GM21528 (cell line): ENCODE measurements at regions not wholly inside any gene's neighbourhood (a gene's known extent, or its start where the extent isn't known, plus 50 kb on each side); places are given as distances from the start of the nearest gene placed in this dataset.
"Not testable (repeated sequence)": the region's sequence is repeated elsewhere in the genome, so short reads cannot be mapped to it uniquely, and the experiment has no call there.

Experiments used
- ATAC-seq: cut with Tn5 transposase; IDR thresholded peaks from one replicate; pipeline ENCODE4 v1.9.1; 2021; ENCODE audit warnings: mild to moderate bottlenecking, moderate library complexity; ENCODE audit not compliant: unreplicated experiment, low FRiP score

DNA sequence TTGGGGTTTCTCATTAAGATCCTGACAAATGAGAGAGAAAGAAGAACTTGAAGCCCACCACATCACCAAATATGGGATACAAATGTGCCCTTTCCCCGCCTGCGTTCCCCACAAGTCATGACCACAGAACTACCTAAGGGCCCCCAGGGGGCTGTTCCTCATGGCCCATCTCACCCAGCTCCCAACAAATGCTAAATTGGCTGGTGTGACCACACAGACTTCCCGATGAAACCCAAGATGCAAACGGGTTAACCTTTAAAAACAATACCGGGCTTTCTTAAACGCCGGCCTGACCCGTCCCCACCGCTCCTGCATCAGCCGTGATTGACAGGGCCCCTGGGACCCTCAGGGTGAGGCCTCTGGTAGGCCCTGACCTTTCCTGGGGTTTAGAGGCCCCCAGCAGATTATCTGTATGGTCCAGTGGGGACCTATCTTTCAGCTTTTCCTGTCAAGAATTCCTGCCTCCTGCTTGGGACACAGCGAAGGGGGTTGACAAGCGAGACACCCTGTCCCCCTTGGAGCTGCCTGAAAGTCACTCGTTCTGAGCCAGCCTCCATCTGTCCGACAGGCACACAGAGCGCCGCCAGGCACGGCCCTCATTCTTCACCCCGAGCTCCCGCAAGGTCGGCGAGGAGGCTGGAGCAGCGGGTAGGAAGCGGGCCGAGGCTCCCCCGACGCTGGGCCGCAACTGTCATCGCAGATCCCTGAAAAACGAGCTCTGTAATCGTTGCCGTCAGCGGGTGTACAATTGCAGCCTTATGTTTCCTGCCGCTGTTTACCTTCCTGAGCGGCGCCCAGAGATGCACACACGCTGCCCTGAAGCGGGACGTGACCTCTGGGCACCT lies 300.1 kb downstream of the FOXL1 start:
- ATAC-seq, result no peak

DNA sequence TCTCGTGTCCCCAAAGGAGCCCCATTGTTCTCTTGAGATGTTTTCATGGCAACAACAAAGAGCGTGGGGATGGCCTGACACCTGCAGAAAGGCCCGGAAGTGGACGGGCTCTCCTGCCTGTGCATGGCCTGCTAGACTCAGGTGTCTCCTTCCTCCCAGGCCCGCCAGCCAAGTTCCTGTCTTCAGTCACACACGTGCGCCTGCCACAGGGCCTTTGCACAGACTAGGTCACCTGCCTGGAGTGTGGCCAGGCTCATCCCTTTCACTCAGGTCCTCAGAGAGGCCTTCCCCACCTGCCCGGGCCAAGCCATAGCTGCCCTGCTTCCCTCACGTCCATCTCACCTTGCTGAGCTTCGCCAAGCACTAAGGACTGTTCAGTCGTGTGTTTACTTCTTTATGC lies 300.9 kb downstream of the FOXL1 start:
- ATAC-seq, result no peak

DNA sequence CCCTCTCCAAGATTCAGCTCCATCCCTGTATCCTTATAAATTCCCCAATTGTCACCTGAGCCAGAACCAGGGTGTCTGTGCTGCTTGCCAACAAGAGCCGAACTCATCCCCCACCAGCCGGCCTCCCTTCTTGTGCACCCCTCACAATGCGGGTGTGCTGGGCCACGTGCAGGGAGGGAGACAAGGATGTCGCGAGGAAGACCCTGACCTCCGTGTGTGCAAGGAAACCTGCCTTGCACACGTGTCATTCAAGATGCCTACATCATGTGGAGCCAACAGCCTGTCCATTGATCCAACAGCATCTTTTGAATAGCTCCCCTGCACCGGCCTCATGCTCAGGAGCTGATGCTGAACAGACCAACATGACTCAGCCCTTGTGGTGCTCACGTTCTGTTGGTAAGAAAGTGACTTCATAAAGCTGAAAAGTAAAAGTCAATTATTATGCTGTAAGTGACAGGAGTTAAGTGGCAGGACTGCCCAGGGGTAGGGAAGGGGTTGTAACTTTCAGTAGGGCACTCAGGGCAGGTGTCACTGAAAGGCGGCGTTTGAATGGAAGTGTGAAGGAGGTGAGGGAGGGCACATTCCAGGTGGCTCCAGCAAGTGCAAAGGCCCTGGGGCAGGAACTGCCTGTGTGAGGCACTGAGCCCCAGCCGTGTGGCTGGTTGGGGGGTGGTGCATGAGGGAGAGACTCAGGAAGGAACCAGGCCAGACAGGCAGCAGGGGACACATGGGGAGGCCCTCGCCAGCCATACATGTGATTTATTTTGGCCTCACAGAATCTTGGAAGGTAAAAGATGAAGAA lies 302.2 kb downstream of the FOXL1 start:
- no peak for ATAC-seq

DNA sequence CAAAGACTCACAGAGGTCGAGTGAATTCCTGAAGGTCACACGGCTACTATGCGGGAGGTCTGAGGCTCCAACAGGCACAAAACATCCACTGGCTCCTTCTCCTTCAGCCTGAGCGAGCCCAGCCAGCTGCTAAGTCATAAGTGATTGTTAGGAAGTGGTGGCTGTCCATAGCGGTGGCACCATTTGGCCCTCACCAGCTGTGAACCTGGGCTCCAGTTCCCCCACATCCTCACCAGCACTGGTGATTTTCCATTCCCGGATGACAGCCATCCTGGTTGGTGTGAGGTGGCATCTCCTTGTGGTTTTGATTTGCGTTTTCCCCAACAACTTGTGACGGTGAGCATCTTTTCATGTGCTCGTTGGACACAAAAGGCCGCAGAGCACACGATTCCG lies 302.8 kb downstream of the FOXL1 start:
- ATAC-seq, result no peak

DNA sequence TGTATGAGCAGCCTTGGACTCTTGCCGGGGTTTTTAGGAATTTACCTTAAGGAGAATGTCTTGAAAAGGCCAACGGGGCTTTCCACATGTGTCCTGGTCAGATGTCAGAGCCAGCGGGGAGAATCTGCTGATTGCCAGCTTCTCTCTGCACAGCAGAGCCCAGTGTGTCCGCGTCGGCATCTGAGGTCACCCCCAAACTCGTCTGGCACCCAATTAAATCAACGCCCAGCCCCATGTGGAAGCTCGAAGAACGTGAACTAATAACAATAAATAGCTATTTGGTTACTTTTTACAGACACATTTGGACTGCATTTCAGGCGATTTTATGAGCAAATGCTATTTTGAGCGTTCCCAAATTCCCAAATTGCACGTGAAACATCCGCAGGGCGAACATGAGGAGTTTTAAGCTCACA lies 303.5 kb downstream of the FOXL1 start:
- ATAC-seq, result no peak

DNA sequence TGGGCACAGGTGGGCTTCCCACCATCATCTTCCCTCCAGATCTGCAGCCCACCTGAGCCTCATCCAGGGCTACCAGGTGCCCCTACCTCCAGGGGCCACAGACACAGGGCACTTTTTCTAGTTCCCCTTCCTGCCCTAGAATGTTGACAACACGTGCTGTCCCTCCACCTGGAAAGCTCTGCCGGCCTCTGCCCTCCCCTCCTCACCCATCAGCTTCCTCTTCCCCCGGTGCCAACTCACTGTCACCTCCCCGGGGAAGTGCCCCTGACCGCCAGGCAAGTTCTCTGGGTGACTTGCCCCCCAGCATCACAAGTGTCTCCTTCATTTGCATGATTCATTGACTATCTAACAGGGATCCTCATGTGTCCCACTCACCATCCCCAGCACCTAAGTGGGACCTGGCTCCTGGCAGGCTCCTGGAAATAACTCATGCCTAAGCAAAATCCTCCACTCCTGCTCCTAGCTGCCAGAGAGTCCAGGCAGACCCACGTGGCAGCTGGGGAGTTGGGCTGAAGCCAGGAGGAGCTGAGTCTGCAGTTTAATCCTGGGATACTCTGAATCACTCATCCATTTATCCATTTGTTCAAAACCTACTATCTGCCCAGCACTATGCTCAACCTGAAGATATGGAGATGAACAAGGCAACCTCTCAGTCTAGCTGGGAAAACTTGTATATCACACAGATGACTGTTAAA lies 304.4 kb downstream of the FOXL1 start:
- ATAC-seq, result no peak

DNA sequence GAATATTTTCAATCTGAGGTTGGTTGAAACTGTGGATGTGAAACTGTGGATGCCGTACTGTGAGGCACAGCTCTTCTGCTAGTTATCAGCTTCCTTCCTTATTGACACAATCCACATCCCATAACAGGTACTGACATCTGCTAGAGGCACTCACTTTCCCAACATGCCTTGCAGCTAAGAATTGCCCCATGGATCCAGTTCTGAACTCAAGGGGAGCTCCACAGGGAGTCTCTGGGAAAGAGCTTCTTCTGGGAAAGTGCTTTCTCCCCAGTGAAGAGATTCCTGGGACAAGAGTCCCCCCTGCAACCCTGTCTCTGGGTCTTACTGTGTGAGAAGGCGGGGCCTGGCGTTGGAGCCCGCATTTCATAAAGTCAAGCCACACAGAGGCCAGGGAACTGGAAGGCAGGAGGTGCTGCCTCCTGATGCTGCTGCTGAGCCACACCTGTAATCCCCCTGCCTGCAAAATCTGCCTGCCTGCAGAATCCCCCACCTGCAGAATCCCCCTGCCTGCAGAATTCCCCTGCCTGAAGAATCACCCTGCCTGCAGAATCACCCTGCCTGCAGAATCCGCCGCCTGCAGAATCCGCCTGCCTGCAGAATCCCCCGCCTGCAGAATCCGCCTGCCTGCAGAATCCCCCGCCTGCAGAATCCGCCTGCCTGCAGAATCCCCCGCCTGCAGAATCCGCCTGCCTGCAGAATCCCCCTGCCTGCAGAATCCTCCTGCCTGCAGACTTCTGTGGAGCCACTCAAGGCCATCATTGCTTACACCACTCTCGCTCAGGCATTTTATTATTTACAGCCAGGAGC lies 305.4 kb downstream of the FOXL1 start:
- ATAC-seq, result no peak

DNA sequence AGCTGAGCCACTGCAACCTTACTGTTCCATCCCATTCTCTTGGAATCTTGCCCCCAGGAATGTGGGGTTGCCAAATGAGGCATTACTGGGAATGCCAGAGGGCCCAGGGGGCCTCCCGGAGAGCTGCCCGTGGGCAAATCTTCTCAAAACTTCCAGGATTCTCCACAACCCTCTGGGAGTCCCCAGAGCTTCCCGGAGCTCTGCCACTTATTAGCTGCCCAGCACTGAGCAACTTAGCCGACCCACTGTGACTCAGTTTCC lies 306.0 kb downstream of the FOXL1 start:
- no peak for ATAC-seq

DNA sequence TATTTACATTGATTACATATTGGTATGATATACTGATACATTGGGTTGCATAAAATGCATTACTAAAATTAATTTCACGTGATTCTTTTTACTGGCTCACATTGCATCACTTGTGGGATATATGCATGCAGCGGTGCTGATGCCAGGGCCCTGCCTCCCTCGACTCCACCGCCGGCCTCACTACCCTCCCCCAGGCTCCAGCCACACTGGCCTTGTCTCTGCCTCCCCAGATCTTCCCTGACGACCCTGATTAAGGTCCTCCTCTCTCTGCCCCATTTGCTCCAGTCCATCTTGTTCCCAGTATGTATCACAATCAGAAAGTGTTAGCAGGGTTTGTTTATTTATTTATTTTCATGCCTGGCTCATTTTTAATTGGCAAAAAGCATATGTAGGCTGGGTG lies 306.8 kb downstream of the FOXL1 start:
- no peak for ATAC-seq

DNA sequence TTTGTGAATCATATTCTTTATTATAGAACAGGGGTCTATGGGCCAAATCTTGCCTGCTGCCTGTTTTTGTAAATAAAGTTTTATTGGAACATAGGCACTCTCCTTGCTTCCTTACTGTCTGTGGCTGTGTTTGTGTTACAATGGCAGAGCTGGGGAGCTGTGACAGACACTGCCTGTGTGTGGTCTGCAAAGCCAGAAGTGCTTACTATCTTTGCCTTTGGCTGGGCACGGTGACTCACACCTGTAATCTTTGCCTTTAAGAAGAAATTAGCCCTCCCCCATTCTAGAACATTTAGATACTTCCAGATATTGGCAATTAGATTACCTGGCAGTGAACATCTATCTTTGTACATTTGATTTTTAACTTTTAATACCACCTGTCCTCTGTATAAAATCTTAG lies 308.3 kb downstream of the FOXL1 start:
- no peak for ATAC-seq

DNA sequence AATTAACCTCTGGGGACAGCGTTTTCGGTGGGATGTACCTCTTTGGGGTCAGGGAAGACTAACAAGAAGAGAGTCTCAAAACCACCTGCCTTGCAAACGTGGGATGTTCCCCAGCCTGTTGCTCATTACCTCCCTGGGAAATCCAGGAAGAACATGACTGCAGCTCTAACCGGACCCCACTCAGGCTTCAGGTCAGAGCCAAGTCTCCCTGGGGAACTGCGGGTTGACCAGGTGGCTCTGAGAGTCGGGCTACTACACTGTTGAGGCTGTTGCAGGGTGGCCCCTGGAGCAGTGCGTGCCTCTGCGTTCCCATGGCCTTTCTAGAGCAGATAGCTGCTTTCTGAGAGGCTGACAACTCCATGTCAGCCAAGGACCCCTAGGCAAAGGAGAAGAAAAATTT lies 309.1 kb downstream of the FOXL1 start:
- ATAC-seq, result no peak

DNA sequence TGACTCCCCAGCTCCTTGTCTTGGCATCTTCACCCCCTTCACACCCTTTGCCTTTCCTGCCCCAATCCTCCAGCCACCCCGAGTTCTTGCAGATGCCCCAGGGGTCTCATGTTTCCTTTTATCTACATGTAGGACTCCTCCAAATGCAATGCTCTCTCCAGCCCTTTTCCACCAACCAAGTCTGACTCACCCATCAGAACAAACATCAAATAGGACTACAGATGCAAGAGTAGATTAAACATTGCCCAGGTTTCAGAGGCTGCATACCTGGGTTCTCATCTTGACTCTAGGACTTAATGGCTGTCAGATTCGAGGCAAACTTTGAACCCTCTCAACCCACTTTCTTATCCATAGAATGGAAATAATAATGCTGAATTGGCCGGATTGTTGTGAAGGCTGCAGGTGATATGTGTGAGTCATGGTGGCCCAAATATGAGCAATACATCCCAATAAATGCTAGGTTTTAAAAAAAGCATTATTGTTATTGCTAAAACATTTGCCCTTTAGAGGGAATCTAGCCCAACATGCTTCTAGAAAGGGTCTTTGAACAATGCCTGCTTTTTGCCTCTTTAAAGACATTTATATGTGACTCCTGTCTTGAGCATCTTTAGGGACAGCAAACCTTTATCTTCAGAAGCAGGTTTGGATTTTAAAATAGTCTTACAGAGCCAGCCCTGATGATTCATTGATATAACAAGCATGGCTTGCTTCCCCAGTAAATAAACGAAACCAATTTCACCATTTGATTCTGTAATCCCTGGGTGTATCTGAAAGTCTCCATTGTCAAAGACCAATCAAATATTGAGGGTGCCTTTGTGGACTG lies 310.1 kb downstream of the FOXL1 start:
- ATAC-seq, result no peak

DNA sequence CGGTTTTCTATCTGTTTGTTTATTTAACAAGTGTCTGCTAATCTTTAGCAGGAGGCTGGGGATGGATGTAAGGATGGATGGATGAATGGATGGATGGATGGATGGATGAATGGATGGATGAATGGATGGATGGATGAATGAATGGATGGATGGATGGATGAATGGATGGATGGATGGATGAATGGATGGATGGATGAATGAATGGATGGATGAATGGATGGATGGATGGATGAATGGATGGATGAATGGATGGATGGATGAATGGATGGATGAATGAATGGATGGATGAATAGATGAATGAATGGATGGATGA lies 310.7 kb downstream of the FOXL1 start:
- not testable (repeated sequence) for ATAC-seq

DNA sequence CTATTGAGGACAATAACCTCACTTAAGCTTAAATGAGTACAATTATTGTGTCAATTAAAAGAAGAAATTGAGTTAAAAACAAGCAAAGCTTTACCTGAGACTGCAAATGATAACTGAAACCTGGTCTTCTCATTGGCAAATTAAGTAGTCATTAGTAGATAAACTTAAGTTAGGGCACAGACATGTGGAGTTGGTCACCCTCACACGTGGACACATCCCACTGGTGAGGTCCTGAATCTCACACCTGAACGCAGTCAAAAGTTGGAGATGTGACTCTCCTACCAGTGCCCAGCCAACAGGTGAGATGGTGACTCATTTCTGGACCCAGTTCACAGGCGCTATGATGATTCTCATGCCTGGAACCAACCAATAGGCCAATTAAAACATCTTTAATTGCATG lies 311.6 kb downstream of the FOXL1 start:
- no peak for ATAC-seq

DNA sequence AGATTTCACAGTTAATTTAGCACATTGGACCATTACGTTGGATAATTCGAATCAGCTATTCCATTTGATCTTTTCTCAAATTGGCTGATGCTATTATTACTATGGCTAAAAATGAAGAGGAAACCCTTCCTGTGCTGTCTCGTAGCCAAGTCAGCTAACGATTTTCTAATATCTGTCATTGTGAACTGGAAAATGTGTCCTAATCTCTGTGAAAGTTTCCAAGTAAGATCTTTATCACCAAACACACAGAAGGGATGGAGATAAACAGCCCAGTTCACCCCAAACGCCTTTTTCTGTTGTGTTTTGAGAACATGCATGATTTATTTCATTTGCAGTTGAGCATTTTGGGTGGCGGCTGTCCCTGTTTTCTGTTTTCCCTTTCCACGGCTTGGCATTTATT lies 312.8 kb downstream of the FOXL1 start:
- no peak for ATAC-seq

DNA sequence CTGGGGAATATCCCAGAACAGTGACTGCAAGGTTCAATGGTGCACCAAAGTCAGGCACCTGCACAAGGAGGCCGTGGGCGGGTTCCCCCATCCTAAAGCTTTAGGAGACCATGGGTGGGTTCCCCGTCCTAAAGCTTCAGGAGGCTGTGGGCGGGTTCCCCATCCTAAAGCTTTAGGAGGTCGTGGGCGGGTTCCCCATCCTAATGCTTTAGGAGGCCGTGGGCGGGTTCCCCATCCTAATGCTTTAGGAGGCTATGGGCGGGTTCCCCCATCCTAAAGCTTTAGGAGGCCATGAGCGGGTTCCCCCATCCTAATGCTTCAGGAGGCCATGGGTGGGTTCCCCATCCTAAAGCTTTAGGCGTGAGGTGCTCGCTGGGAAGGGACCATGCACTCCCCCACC lies 313.3 kb downstream of the FOXL1 start:
- ATAC-seq, result no peak

DNA sequence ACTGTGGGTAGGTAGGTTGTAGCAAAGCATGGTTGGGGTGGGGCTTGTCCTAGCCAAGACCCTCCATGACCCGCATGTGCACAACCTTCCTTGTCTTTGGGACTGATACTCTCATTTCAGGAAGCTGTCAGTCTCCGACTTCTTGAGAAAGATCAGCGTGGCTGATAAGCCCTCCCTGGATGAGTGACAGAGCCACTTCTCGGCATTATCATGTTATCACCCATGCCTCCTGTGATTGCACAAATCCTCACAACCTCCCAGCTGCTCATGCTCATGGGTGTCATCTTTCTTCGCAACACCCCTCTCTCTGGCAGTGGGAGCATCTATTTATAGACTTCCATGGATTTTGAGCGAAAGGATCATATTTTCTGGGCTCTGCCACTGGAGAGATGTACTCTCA lies 314.2 kb downstream of the FOXL1 start:
- ATAC-seq, result no peak

DNA sequence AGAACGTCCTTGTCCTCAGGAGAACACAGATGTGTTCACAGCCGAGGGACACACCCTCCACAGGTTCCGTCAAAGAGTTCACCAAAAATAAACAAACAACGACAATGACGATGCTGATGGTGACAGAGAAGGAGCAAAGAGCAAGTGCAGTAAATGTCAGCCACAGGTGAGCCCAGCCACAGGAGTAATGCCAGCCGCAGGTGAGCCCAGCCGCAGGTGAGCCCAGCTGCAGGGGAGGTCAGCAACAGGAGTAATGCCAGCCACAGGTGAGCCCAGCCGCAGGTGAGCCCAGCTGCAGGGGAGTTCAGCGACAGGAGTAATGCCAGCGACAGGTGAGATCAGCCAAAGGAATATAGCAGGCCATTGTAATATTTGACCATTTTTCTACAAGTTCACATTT lies 315.2 kb downstream of the FOXL1 start:
- ATAC-seq, result no peak

DNA sequence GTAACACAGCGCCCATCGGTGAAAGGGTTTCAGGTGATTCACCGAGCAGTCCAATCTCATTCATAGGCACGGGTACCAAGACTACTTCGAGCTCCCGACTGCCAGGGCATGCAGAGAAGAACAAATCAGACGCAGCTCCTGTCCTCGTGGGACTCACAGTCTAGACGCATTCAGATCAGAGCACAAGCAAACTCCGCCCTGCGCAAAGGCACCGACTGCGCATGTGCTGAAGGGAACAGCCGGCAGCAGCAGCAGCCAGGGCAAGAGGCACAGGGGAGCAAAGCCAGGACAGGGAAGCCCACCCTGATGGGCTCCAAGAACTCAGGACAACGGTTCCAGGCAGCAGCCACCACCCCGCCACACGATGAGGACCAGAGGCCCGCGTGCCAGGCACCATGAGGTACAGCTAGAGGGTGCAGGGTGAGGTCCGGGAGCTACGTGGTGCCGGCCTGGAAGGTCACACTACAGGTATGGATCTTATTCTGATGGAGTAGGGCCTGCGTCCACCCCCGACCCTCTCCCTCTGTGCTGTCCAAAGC lies 315.7 kb downstream of the FOXL1 start:
- ATAC-seq, result no peak

DNA sequence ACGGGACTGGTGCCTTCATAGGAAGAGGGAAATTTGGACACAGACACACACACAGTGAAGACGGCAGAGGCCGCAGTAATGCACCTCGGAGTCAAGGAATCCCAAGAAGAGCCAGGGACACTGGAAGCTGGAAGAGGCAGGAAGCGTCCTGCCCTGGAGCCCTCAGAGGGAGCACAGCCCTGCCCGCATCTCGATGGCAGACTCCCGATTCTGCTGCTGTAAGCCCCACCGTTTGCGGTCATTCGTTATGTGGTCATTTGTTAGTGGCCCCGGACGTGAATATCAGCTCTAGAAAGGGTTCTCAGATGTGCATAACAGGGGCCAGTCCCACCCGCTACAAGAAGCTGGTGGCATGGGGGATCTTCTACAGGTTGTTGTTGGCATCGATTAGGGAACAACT lies 316.6 kb downstream of the FOXL1 start:
- ATAC-seq, result no peak
